ENCODE measurements at regions not wholly inside any gene's neighbourhood (a gene's known extent, or its start where the extent isn't known, plus 50 kb on each side); places are given as distances from the start of the nearest gene placed in this dataset.

- TF ChIP-seq, protein P1, sequence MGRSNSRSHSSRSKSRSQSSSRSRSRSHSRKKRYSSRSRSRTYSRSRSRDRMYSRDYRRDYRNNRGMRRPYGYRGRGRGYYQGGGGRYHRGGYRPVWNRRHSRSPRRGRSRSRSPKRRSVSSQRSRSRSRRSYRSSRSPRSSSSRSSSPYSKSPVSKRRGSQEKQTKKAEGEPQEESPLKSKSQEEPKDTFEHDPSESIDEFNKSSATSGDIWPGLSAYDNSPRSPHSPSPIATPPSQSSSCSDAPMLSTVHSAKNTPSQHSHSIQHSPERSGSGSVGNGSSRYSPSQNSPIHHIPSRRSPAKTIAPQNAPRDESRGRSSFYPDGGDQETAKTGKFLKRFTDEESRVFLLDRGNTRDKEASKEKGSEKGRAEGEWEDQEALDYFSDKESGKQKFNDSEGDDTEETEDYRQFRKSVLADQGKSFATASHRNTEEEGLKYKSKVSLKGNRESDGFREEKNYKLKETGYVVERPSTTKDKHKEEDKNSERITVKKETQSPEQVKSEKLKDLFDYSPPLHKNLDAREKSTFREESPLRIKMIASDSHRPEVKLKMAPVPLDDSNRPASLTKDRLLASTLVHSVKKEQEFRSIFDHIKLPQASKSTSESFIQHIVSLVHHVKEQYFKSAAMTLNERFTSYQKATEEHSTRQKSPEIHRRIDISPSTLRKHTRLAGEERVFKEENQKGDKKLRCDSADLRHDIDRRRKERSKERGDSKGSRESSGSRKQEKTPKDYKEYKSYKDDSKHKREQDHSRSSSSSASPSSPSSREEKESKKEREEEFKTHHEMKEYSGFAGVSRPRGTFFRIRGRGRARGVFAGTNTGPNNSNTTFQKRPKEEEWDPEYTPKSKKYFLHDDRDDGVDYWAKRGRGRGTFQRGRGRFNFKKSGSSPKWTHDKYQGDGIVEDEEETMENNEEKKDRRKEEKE (IDR thresholded peaks at IDR 0.05) = no peak
Observed at GRCh38 chr11:119943298-119943655, 194.6 kb downstream of the TRIM29 start (continued).

DNA sequence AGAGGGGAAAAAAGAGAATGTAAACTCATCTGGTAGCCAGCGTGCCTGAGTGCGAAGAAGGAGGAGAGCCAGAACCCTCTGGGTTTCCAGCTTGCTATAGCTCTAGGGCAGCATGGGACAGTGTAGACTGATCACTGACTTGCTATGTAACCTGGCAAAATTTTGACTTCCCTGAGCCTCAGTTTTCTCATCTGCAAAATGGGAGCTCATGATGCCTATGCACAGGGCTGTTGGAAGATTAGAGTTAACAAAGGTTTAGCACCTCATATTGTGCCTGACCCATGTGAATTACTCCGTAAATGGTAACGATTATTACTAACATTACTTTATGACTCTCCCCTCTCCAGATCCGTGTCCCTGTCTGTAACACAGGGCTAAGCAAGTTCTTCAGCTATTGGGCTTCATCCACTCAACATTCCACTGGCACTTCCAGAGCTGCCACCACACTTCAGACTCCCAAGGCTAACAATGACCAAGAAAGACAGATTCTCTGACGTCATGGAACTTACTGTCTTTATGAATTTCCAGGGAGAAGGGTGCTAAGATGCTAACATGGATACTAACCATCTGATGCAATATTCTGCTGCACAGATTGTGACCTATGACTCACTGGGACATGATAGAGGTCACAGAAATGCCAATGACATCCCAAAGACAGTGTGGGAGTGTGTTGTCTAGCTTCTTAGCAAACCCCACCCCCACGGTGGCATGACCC, 195.2 kb downstream of the TRIM29 start:
- Histone ChIP-seq H3K4me2 (ENCODE audit: control insufficient read depth, insufficient read depth) (no peak overlapping the region), H2AFZ (ENCODE audit: control insufficient read depth, low read depth, low read length) (no peak overlapping the region), H3K27me3 (replicated peaks in 1 of 2; ENCODE audit: control insufficient read depth in 2 of 2, insufficient read depth in 2 of 2, low read length in 1 of 2) (peaks cover 0 to 2% of the 10 kb centered on the region in 2 experiments; a peak in 1 of 4 replicates), H3K4me1 (ENCODE audit: control insufficient read depth, insufficient read depth, low read length) (no peaks in the 10 kb centered on the region; the same call in 1 of the 2 replicates), H3K36me3 (ENCODE audit: control insufficient read depth in 2 of 2, insufficient read depth in 2 of 2, low read length in 1 of 2) (no peaks in the 10 kb centered on the region), H3K4me3 (no peak overlapping the region), H3K27ac (ENCODE audit: control insufficient read depth, insufficient read depth) (no peak overlapping the region), H3K79me2 (ENCODE audit: control insufficient read depth, insufficient read depth, low read length) (no peaks in the 10 kb centered on the region), H3K9me3 (replicated peaks; ENCODE audit: control insufficient read depth, insufficient read depth, low read length) (no peaks in the 10 kb centered on the region), H3K9ac (ENCODE audit: control insufficient read depth, insufficient read depth, low read length) (no peak overlapping the region), H4K20me1 (ENCODE audit: control insufficient read depth, insufficient read depth) (no peaks in the 10 kb centered on the region)
- WGBS (ENCODE audit: insufficient coverage, insufficient replicate concordance, low lambda C conversion rate, missing lambda C conversion rate) = 38% methylated on average over 7 of the region's 7 CpGs
- CTCF ChIA-PET = no interaction called here
- no peak for ATAC-seq
- SMC1A ChIA-PET (ENCODE audit: uncharacterized antibody, unreplicated experiment) = no interaction called here
- POLR2A ChIA-PET = interaction anchor here (0.5 kb wide), 1 partner anchor 1099 kb away, joined by 4 read pairs; no protein-coding TSS in a partner anchor
- intact Hi-C loops (cut with micrococcal nuclease; ENCODE audit: unreplicated experiment) (no loop called here), in situ Hi-C loops (cut with MboI) (no loop called here)
- TF ChIP-seq SREBF2 (IDR thresholded peaks at IDR 0.05; ENCODE audit: low read length) = no peak
- no peak for TF ChIP-seq ZNF217 (IDR thresholded peaks at IDR 0.05)
- TF ChIP-seq CUX1 (IDR thresholded peaks at IDR 0.05; ENCODE audit: insufficient replicate concordance, low read depth, low read length) = no peak
- TF ChIP-seq ATF7 (IDR thresholded peaks at IDR 0.05; ENCODE audit: low read depth) = no peak
- TF ChIP-seq CBX3 (IDR thresholded peaks at IDR 0.05; ENCODE audit: borderline replicate concordance, low read depth) = no peak
- TF ChIP-seq POU2F2 (IDR thresholded peaks at IDR 0.05; ENCODE audit: borderline replicate concordance, low read depth, low read length) = no peak
- no peak for DNase-seq (ENCODE audit: low read depth, low spot score)
- RAD21 ChIA-PET (ENCODE audit: unreplicated experiment) = no interaction called here
- FAIRE-seq = no peak
- BruUV-seq (replicated peaks) = no TSS peak
